Esophagus muscularis mucosa (tissue), 4 donors: ENCODE measurements at regions not wholly inside any gene's neighbourhood (a gene's known extent, or its start where the extent isn't known, plus 50 kb on each side); places are given as distances from the start of the nearest gene placed in this dataset.

Experiments used
- DNase-seq: peaks from one replicate; pipeline ENCODE4 v3.0.0-alpha.2; 2017; ENCODE audit errors: extremely low spot score
- H3K27ac ChIP-seq, 4 donors: fragments of 200-600 bp; sonication (generic); replicated peaks in 1 of 4; 1 replicate in 3 of 4; 2 replicates in 1 of 4; pipeline ENCODE4 v1.5.1; 2016 to 2019; ENCODE audit warnings: mild to moderate bottlenecking in 1 of 4
- H3K27me3 ChIP-seq, 4 donors: fragments of 200-600 bp; sonication (generic); one replicate each; pipeline versions ENCODE4 v1.5.1 to v1.6.0; 2016 to 2019
- H3K36me3 ChIP-seq, 4 donors: fragments of 200-600 bp; sonication (generic); one replicate each; pipeline ENCODE4 v1.5.1; 2016 to 2019
- H3K4me1 ChIP-seq, 4 donors: fragments of 200-600 bp; sonication (generic); one replicate each; pipeline ENCODE4 v1.5.1; 2016 to 2019
- H3K4me3 ChIP-seq, 4 donors: fragments of 200-600 bp; sonication (generic); 1 replicate in 2 of 4; 2 replicates in 2 of 4; pipeline ENCODE4 v1.5.1; 2016 to 2019; ENCODE audit warnings: mild to moderate bottlenecking in 4 of 4, moderate library complexity in 1 of 4
- H3K9me3 ChIP-seq, 4 donors: fragments of 200-600 bp; sonication (generic); 1 replicate in 3 of 4; 2 replicates in 1 of 4; pipeline ENCODE4 v1.5.1; 2016 to 2019
- CTCF ChIP-seq, 3 experiments: fragments of 200-600 bp in 2 of 3; fragments of 450-650 bp in 1 of 3; sonication (generic) in 2 of 3; IDR thresholded peaks; one replicate each; pipeline ENCODE4 v1.5.1; 2017 to 2019; ENCODE audit warnings: antibody characterized with exemption in 3 of 3, mild to moderate bottlenecking in 2 of 3, moderate library complexity in 1 of 3
- EP300 ChIP-seq: sonication (generic); formaldehyde crosslinking; IDR thresholded peaks from one replicate; pipeline ENCODE4 v1.6.1; 2017; ENCODE audit warnings: antibody characterized with exemption
- POLR2A ChIP-seq: fragments of 450-650 bp; IDR thresholded peaks from one replicate; pipeline ENCODE4 v1.6.1; 2017; ENCODE audit warnings: antibody characterized with exemption, moderate library complexity, mild to moderate bottlenecking, low read depth
- POLR2AphosphoS5 ChIP-seq, 2 donors: sonication (generic); formaldehyde crosslinking; IDR thresholded peaks; one replicate each; pipeline ENCODE4 v1.6.1; 2017; ENCODE audit warnings: antibody characterized with exemption in 2 of 2
- WGBS: methylation state at CpG from one replicate; pipeline ENCODE4 v1.1.5; 2018; 5-methylcytosine and 5-hydroxymethylcytosine counted together
- intact Hi-C: fragments of 100-400 bp; cut with DNase I; formaldehyde crosslinking; loops from one replicate; pipeline ENCODE4 v1.15.1; 2023

GRCh38 chr1:193539731-193540459 lies 353.5 kb upstream of the B3GALT2 start:
- no peaks in the 10 kb centered on the region for H3K9me3 ChIP-seq
- no peaks in the 10 kb centered on the region for H3K36me3 ChIP-seq
- H3K27ac ChIP-seq: no peak overlapping the region
- H3K27me3 ChIP-seq: no peaks in the 10 kb centered on the region
- DNase-seq: no peak
- intact Hi-C loops: no loop called here
- H3K4me1 ChIP-seq: no peaks in the 10 kb centered on the region
- WGBS: 85% methylated on average over 7 of the region's 7 CpGs
- TF ChIP-seq CTCF (IDR thresholded peaks at IDR 0.05): no peak
- no peak for TF ChIP-seq POLR2AphosphoS5 (IDR thresholded peaks at IDR 0.05)
- TF ChIP-seq EP300: no peak
- no peak for TF ChIP-seq POLR2A
- no peak overlapping the region for H3K4me3 ChIP-seq

GRCh38 chr1:193538680-193539079 lies 352.3 kb upstream of the B3GALT2 start:
- no peaks in the 10 kb centered on the region for H3K9me3 ChIP-seq
- no peak for TF ChIP-seq EP300
- TF ChIP-seq POLR2AphosphoS5 (IDR thresholded peaks at IDR 0.05): no peak
- TF ChIP-seq CTCF (IDR thresholded peaks at IDR 0.05): no peak
- TF ChIP-seq POLR2A: no peak
- no peaks in the 10 kb centered on the region for H3K4me1 ChIP-seq
- intact Hi-C loops: no loop called here
- H3K27me3 ChIP-seq: no peaks in the 10 kb centered on the region
- H3K4me3 ChIP-seq: no peak overlapping the region
- 89% methylated on average over 6 of the region's 6 CpGs for WGBS
- no peaks in the 10 kb centered on the region for H3K36me3 ChIP-seq
- no peak overlapping the region for H3K27ac ChIP-seq
- no peak for DNase-seq

DNA sequence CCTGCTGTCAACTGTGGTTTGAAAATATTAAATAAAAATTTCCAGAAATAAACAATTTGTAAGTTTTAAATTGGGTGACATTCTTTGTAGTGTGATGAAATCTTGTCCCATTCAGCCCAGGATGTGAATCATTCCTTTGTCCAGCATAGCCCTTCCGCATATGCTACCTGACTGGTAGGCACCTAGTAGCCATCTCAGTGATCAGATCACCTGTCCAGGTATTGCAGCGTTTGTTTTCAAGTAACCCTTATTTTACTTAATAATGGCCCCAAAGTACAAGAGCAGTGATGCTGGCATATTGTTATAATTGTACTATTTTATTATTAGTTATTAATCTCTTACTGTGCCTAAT lies 351.6 kb upstream of the B3GALT2 start:
- no peak for DNase-seq
- H3K4me1 ChIP-seq: no peaks in the 10 kb centered on the region
- H3K36me3 ChIP-seq: no peaks in the 10 kb centered on the region
- TF ChIP-seq POLR2A (no peak), EP300 (no peak), CTCF (IDR thresholded peaks at IDR 0.05) (no peak), POLR2AphosphoS5 (IDR thresholded peaks at IDR 0.05) (no peak)
- WGBS: 84% methylated on average over 2 of the region's 2 CpGs
- no peaks in the 10 kb centered on the region for H3K27me3 ChIP-seq
- no peak overlapping the region for H3K4me3 ChIP-seq
- H3K27ac ChIP-seq: no peak overlapping the region
- H3K9me3 ChIP-seq: no peaks in the 10 kb centered on the region
- intact Hi-C loops: no loop called here

DNA sequence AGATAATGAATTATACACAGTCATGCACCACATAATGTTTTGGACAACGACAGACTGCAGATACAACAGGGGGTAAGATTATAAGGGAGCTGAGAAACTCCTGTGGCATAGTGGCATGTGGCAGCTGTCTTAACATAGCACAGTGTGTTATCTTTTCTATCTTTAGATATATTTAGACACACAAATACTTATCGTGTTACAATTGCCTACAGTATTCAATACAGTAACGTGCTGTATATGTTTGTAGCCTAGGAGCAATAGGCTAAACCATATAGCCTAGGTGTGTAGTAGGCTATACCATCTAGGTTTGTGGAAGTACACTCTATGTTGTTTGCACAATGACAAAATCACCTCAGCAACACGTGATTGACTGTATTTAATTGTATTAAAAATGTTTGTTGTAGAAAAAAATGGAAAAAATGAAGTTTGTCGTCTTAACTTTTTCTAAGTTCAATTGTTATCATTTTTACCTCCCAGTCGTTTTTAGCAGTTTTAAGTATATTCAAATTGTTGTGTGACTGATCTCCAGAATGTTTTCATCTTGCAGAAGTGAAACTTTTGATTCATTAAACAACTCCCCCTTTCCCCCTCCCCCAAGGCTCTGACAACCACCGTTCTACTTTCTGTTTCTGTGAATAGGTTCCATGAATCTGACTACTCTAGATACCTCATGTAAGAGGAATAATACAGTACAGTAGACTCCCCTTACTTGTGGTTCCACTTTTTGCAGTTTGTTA lies 351.0 kb upstream of the B3GALT2 start:
- Histone ChIP-seq H3K4me1 (no peaks in the 10 kb centered on the region), H3K36me3 (no peaks in the 10 kb centered on the region), H3K9me3 (no peaks in the 10 kb centered on the region), H3K4me3 (no peak overlapping the region), H3K27ac (no peak overlapping the region), H3K27me3 (no peaks in the 10 kb centered on the region)
- DNase-seq: no peak
- TF ChIP-seq CTCF (IDR thresholded peaks at IDR 0.05): no peak
- 65% methylated on average over 7 of the region's 7 CpGs for WGBS
- intact Hi-C loops: no loop called here
